HepG2 (cell line): ENCODE measurements at regions not wholly inside any gene's neighbourhood (a gene's known extent, or its start where the extent isn't known, plus 50 kb on each side); places are given as distances from the start of the nearest gene placed in this dataset.

Experiments
- ATAC-seq: fragments of 200-7000 bp; cut with Tn5 transposase; 3 replicates; pipeline ENCODE4 v1.9.1; 2020; ENCODE audit warnings: mild to moderate bottlenecking, moderate library complexity
- BruUV-seq: library from RNA; stranded (reverse); fragments of 400-500 nt; replicated peaks from 2 replicates; lab custom pipeline; 2021; lab: Mats Ljungman, UMichigan
- CTCF ChIA-PET: fragments of 300-600 bp; formaldehyde crosslinking; extraction: SDS; loops from one replicate; lab custom pipeline; 2021; ENCODE audit warnings: low total read pairs, inconsistent platforms, low intra/inter-chr PET ratio; lab: Yijun Ruan, JAX
- POLR2A ChIA-PET: fragments of 350-600 bp; sonication (Branson Sonifier 250); formaldehyde crosslinking; loops from one replicate; lab custom pipeline; 2020; ENCODE audit warnings: antibody characterized with exemption, inconsistent platforms; lab: Yijun Ruan, JAX
- DNase-seq: peaks from one replicate; pipeline ENCODE4 v3.0.0-alpha.2; 2015; ENCODE audit warnings: low spot score
- FAIRE-seq: peaks from 3 replicates; lab custom pipeline; 2011; peaks lifted over from hg19 to GRCh38; lab: Jason Lieb, UNC
- H2AFZ ChIP-seq: one replicate; pipeline ENCODE4 v1.6.1; 2011; ENCODE audit warnings: low read length, inconsistent platforms
- H3K27ac ChIP-seq: fragments of 300-600 bp; 3 replicates; pipeline ENCODE4 v1.8.0; 2011; ENCODE audit warnings: mixed run types, mild to moderate bottlenecking, mixed read lengths, low read length, inconsistent platforms; ENCODE audit not compliant: insufficient read depth; ENCODE audit errors: extremely low read length
- H3K27me3 ChIP-seq, 2 experiments: fragments of 200-600 bp in 1 of 2; 2 replicates in 1 of 2; 3 replicates in 1 of 2; pipeline versions ENCODE4 v1.6.0 to v1.8.0; 2011; ENCODE audit warnings: low read length in 2 of 2, mild to moderate bottlenecking in 2 of 2, moderate library complexity in 2 of 2, inconsistent platforms in 1 of 2; ENCODE audit not compliant: insufficient read depth in 2 of 2, control insufficient read depth in 1 of 2
- H3K36me3 ChIP-seq, 2 experiments: fragments of 200-600 bp in 1 of 2; replicated peaks in 1 of 2; 2 replicates in 1 of 2; 3 replicates in 1 of 2; pipeline versions ENCODE4 v1.5.1 to v1.8.0; 2011; ENCODE audit warnings: low read length in 2 of 2, inconsistent platforms in 1 of 2; ENCODE audit not compliant: insufficient read depth in 2 of 2, control insufficient read depth in 1 of 2
- H3K4me1 ChIP-seq: 2 replicates; pipeline ENCODE4 v1.5.1; 2012; ENCODE audit warnings: low read length, inconsistent platforms; ENCODE audit not compliant: insufficient read depth
- H3K4me2 ChIP-seq: 2 replicates; pipeline ENCODE4 v1.6.0; 2011; ENCODE audit warnings: low read depth, low read length, inconsistent platforms
- H3K4me3 ChIP-seq, 3 experiments: fragments of 200-600 bp in 1 of 3; sonication (generic), shearing (Covaris generic) in 1 of 3; replicated peaks in 1 of 3; 2 replicates each; pipeline ENCODE4 v1.5.1; 2011 to 2016; ENCODE audit warnings: low read length in 3 of 3, inconsistent platforms in 2 of 3, low read depth in 2 of 3, mild to moderate bottlenecking in 2 of 3, control low read depth in 1 of 3, mixed read lengths in 1 of 3; ENCODE audit not compliant: insufficient read depth in 1 of 3
- H3K79me2 ChIP-seq: one replicate; pipeline ENCODE4 v1.6.1; 2011; ENCODE audit warnings: low read length, inconsistent platforms; ENCODE audit not compliant: insufficient read depth
- H3K9ac ChIP-seq: 2 replicates; pipeline ENCODE4 v1.6.0; 2011; ENCODE audit warnings: mild to moderate bottlenecking, low read depth, low read length, inconsistent platforms; ENCODE audit not compliant: insufficient read depth
- H3K9me3 ChIP-seq: 2 replicates; pipeline ENCODE4 v1.5.1; 2012; ENCODE audit warnings: mild to moderate bottlenecking, low read length
- H4K20me1 ChIP-seq: 2 replicates; pipeline ENCODE4 v1.6.0; 2011; ENCODE audit warnings: inconsistent platforms, mild to moderate bottlenecking, low read length, moderate library complexity; ENCODE audit not compliant: insufficient read depth
- HNRNPK ChIP-seq: fragments of 200-400 bp; formaldehyde crosslinking; IDR thresholded peaks from 2 replicates; pipeline ENCODE4 v1.6.1; 2018; ENCODE audit warnings: low read length, low read depth, moderate library complexity, mild to moderate bottlenecking; ENCODE audit not compliant: poor library complexity, severe bottlenecking
- MXD4 ChIP-seq: IDR thresholded peaks from 2 replicates; pipeline ENCODE4 v1.6.1; 2016; ENCODE audit warnings: mild to moderate bottlenecking, missing biosample characterization, missing genetic modification reagents
- ZNF326 ChIP-seq: sonication (generic); formaldehyde crosslinking; IDR thresholded peaks from 2 replicates; pipeline ENCODE4 v1.4.0; 2020; ENCODE audit warnings: missing genetic modification reagents, borderline replicate concordance
- ZNF563 ChIP-seq: sonication (generic); formaldehyde crosslinking; IDR thresholded peaks from 2 replicates; pipeline ENCODE4 v1.8.0; 2022; ENCODE audit warnings: mild to moderate bottlenecking, moderate library complexity, missing genetic modification reagents
- ZNF564 ChIP-seq: sonication (generic); formaldehyde crosslinking; IDR thresholded peaks from 2 replicates; pipeline ENCODE4 v1.8.1; 2023; ENCODE audit warnings: mild to moderate bottlenecking, missing genetic modification reagents
- WGBS: methylation state at CpG from one replicate; pipeline ENCODE4 v1.1.6; 2017; ENCODE audit warnings: low lambda C conversion rate; 5-methylcytosine and 5-hydroxymethylcytosine counted together
- in situ Hi-C: cut with HindIII; loops from 2 replicates; pipeline ENCODE4 v1.10.0; 2017; ENCODE audit warnings: low pct_unique_long_range_greater_than_20kb; ENCODE audit not compliant: extremely low pct_ligation_motif_present
- intact Hi-C: fragments of 100-400 bp; cut with micrococcal nuclease; formaldehyde crosslinking; loops from one replicate; pipeline ENCODE4 v1.10.0; 2022; ENCODE audit not compliant: unreplicated experiment
- TF ChIP-seq, protein P1 (sequence below): sonication (generic); formaldehyde crosslinking; IDR thresholded peaks from 2 replicates; pipeline ENCODE4 v1.5.0; 2020; ENCODE audit warnings: mild to moderate bottlenecking, missing genetic modification reagents

DNA sequence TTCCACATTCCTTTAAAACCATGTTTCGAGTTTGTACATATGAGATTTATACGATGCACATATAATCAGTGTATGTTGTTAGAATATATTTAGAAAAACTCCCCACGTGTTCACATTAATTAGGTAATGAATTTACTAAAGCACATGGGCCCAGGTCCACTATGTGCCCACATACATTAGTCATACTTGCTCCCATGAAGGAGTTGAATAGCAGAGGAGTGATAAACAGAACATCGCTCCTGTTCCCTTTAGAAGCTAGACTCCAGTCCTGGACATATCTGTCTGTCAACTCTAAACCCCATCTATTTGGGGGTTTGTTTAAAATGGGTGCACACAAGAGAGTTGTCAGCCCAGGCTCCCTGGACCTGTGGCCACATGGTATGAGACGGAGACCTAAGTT, 108.1 kb upstream of the TIAM2 start (continued):
- TF ChIP-seq ZNF564 (no peak), MXD4 (CRISPR knock-in tag) (no peak), ZNF326 (CRISPR knock-in tag) (no peak)

DNA sequence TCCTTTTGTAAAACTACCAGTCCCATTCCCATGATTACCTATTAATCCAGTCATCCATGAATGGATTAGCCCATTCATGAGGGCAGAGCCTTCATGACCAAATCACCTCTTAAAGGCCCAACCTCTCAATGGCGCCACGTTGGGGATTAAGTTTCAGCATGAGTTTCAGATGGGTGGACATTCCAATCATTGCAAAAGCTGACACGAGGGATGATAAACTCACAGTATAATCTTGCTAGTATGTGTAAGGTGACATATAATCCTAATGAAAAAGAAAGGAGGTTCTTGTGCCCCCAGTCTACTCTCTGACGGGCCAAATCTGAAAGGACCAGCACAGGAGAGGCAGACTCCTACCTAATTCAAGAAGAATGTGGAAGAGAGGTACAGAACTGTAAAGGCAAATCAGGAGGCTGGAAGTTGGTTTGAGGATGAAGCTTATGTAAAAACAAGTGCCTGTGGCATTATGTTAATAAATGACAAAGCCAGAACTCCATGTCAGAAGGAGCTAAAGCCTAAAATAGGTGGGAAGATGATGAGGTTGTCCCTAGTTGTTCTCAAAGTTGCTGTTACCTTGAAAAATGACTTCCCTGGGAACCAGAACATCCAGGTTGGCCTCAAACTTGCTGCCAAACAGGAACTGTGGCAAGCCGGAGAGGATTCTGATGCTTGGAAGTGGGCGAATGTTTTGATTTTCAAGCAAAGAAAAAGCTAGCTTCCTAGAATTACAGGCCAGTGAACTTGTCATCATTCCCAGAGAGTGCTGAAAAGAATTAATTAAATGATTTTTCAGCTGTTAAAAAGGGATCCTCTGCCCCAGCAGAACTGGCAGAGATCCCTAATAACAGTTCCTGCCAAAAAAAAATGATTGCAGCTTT, 106.5 kb upstream of the TIAM2 start:
- H3K36me3 ChIP-seq = no peaks in the 10 kb centered on the region; a peak in 1 of 5 replicates
- POLR2A ChIA-PET = no interaction called here
- DNase-seq (no peak), ATAC-seq (no peak), FAIRE-seq (no peak)
- no TSS peak for BruUV-seq
- no peaks in the 10 kb centered on the region for H3K79me2 ChIP-seq
- in situ Hi-C loops = no loop called here
- no peak overlapping the region for H3K4me3 ChIP-seq
- intact Hi-C loops = no loop called here
- no peak overlapping the region for H3K9ac ChIP-seq
- H4K20me1 ChIP-seq = no peaks in the 10 kb centered on the region
- WGBS = 98% methylated on average over 6 of the region's 6 CpGs
- H2AFZ ChIP-seq = no peak overlapping the region
- TF ChIP-seq HNRNPK = no peak
- CTCF ChIA-PET = no interaction called here
- H3K9me3 ChIP-seq = no peaks in the 10 kb centered on the region
- no peaks in the 10 kb centered on the region for H3K27me3 ChIP-seq
- no peak overlapping the region for H3K4me2 ChIP-seq
- H3K4me1 ChIP-seq = peaks cover 25% of the 10 kb centered on the region
- H3K27ac ChIP-seq = no peak overlapping the region

DNA sequence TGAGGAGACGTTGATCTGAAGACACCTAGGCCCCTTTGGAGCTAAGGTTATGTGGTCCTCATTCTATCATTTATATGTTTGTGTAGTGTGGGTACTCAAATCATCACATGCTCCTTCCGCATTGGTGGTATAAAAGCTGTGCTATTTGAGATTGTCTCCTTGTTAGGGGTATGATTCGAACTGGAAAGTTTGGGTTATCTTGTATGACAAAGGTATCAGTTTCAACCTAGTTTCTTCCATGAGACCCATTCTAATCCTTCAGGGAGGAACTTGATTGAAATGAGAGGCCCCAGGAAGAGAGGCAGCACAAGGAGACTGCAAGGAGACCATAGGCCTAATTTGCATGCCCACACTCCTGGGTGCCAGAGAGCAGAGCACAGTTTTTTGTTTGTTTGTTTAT, 104.2 kb upstream of the TIAM2 start:
- Histone ChIP-seq H3K4me1 (peaks cover 25% of the 10 kb centered on the region), H3K4me2 (no peak overlapping the region), H2AFZ (no peak overlapping the region), H3K27ac (no peak overlapping the region), H3K4me3 (no peak overlapping the region), H4K20me1 (no peaks in the 10 kb centered on the region), H3K27me3 (no peaks in the 10 kb centered on the region), H3K36me3 (peaks cover 0 to 3% of the 10 kb centered on the region in 2 experiments; a peak in 3 of 5 replicates), H3K9me3 (no peaks in the 10 kb centered on the region)
- DNase-seq = no peak
- in situ Hi-C loops = no loop called here
- TF ChIP-seq, protein P1, sequence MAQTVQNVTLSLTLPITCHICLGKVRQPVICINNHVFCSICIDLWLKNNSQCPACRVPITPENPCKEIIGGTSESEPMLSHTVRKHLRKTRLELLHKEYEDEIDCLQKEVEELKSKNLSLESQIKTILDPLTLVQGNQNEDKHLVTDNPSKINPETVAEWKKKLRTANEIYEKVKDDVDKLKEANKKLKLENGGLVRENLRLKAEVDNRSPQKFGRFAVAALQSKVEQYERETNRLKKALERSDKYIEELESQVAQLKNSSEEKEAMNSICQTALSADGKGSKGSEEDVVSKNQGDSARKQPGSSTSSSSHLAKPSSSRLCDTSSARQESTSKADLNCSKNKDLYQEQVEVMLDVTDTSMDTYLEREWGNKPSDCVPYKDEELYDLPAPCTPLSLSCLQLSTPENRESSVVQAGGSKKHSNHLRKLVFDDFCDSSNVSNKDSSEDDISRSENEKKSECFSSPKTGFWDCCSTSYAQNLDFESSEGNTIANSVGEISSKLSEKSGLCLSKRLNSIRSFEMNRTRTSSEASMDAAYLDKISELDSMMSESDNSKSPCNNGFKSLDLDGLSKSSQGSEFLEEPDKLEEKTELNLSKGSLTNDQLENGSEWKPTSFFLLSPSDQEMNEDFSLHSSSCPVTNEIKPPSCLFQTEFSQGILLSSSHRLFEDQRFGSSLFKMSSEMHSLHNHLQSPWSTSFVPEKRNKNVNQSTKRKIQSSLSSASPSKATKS = no peak
- 0 out of 2 replicates have a peak, but pooled peaks have one; percentile 25 for TF ChIP-seq ZNF563 (CRISPR knock-in tag)
- TF ChIP-seq, all 625 proteins: peak for 1
- no peaks in the 10 kb centered on the region for H3K79me2 ChIP-seq
- no TSS peak for BruUV-seq
- CTCF ChIA-PET = no interaction called here
- FAIRE-seq (no peak), ATAC-seq (no peak)
- intact Hi-C loops = no loop called here
- POLR2A ChIA-PET = no interaction called here
- 97% methylated on average over 3 of the region's 3 CpGs for WGBS
- H3K9ac ChIP-seq = no peak overlapping the region
